HEK293T (cell line): ENCODE measurements at regions not wholly inside any gene's neighbourhood (a gene's known extent, or its start where the extent isn't known, plus 50 kb on each side); places are given as distances from the start of the nearest gene placed in this dataset.

Source experiments
- BHLHE40 ChIP-seq: fragments of 450-650 bp; IDR thresholded peaks from 2 replicates; pipeline ENCODE4 v1.6.1; 2016; ENCODE audit warnings: mild to moderate bottlenecking, moderate library complexity, borderline replicate concordance
- CTBP1 ChIP-seq: fragments of 450-650 bp; IDR thresholded peaks from 2 replicates; pipeline ENCODE4 v1.6.1; 2016; ENCODE audit warnings: borderline replicate concordance
- ELF4 ChIP-seq: fragments of 450-650 bp; IDR thresholded peaks from 2 replicates; pipeline ENCODE4 v1.6.1; 2017; ENCODE audit warnings: antibody characterized with exemption
- FOXA1 ChIP-seq: fragments of 450-650 bp; IDR thresholded peaks from 2 replicates; pipeline ENCODE4 v1.6.1; 2016; ENCODE audit warnings: mild to moderate bottlenecking
- FOXK2 ChIP-seq: fragments of 450-650 bp; IDR thresholded peaks from 2 replicates; pipeline ENCODE4 v1.6.1; 2016; ENCODE audit warnings: mild to moderate bottlenecking
- FOXM1 ChIP-seq: fragments of 450-650 bp; IDR thresholded peaks from 2 replicates; pipeline ENCODE4 v1.6.1; 2017; ENCODE audit warnings: mild to moderate bottlenecking, borderline replicate concordance
- HDGF ChIP-seq: fragments of 450-650 bp; IDR thresholded peaks from 2 replicates; pipeline ENCODE4 v1.6.1; 2017; ENCODE audit warnings: antibody characterized with exemption, borderline replicate concordance
- L3MBTL2 ChIP-seq: fragments of 450-650 bp; conservative IDR thresholded peaks from 2 replicates; pipeline ENCODE4 v1.6.1; 2016; ENCODE audit warnings: mild to moderate bottlenecking
- NFRKB ChIP-seq: fragments of 450-650 bp; IDR thresholded peaks from 2 replicates; pipeline ENCODE4 v1.6.1; 2016; ENCODE audit warnings: mild to moderate bottlenecking, moderate library complexity
- SP1 ChIP-seq: fragments of 450-650 bp; IDR thresholded peaks from 2 replicates; pipeline ENCODE4 v1.6.1; 2017
- SUZ12 ChIP-seq: fragments of 450-650 bp; IDR thresholded peaks from 2 replicates; pipeline ENCODE4 v1.6.1; 2016; ENCODE audit warnings: mild to moderate bottlenecking
- TARDBP ChIP-seq: fragments of 450-650 bp; IDR thresholded peaks from 2 replicates; pipeline ENCODE4 v1.6.1; 2016
- ZNF384 ChIP-seq: fragments of 450-650 bp; IDR thresholded peaks from 2 replicates; pipeline ENCODE4 v1.6.1; 2016
- TF ChIP-seq, protein P1 (sequence below): fragments of 450-650 bp; IDR thresholded peaks from 2 replicates; pipeline ENCODE4 v1.6.1; 2016

- TF ChIP-seq HDGF (no peak), BHLHE40 (no peak), NFRKB (no peak), TARDBP (no peak), SP1 (no peak), FOXM1 (no peak), SUZ12 (no peak), FOXA1 (no peak), ZNF384 (no peak), ELF4 (no peak), L3MBTL2 (no peak), CTBP1 (no peak), FOXK2 (no peak)
- TF ChIP-seq, protein P1, sequence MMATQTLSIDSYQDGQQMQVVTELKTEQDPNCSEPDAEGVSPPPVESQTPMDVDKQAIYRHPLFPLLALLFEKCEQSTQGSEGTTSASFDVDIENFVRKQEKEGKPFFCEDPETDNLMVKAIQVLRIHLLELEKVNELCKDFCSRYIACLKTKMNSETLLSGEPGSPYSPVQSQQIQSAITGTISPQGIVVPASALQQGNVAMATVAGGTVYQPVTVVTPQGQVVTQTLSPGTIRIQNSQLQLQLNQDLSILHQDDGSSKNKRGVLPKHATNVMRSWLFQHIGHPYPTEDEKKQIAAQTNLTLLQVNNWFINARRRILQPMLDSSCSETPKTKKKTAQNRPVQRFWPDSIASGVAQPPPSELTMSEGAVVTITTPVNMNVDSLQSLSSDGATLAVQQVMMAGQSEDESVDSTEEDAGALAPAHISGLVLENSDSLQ: no peak
Observed at GRCh38 chr3:72013084-72013483, 228.1 kb upstream of the PROK2 start.
